C4-2B (cell line): ENCODE measurements at regions not wholly inside any gene's neighbourhood (a gene's known extent, or its start where the extent isn't known, plus 50 kb on each side); places are given as distances from the start of the nearest gene placed in this dataset.

Source experiments
- CTCF ChIP-seq: fragments of 450-650 bp; conservative IDR thresholded peaks from 2 replicates; pipeline ENCODE4 v1.5.1; 2017; ENCODE audit warnings: mild to moderate bottlenecking
- ZFX ChIP-seq: fragments of 450-650 bp; IDR thresholded peaks from 2 replicates; pipeline ENCODE4 v1.6.1; 2017

- TF ChIP-seq CTCF (no peak), ZFX (no peak)
These were observed 226.1 kb downstream of the BCAS1 start for GRCh38 chr20:53844259-53844658.
